ENCODE measurements at regions not wholly inside any gene's neighbourhood (a gene's known extent, or its start where the extent isn't known, plus 50 kb on each side); places are given as distances from the start of the nearest gene placed in this dataset.

DNA sequence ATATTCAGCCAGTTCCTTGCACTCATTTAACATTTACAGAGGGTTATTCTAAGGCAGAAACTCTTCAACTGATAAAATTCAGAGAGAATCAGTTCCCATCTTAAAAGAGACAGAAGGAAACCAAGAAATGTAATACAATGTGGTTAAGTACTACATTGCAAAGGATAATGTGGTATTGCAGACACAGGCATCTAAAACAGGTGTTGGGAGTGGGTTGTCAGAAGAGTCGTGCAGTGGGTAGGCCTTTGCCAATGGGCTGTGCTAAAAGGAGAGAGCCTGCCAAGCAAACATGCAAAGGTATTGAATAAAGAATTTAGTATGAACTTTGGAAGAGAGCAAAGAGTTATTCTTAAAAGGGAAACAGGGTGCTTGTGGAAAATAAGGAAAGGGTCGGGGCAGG lies 1044.4 kb upstream of the DIAPH2 start:
- no peaks in the 10 kb centered on the region for H3K79me2 ChIP-seq (ENCODE audit: low read length)
- no peaks in the 10 kb centered on the region for H3K27me3 ChIP-seq (ENCODE audit: low read length)
- H3K4me2 ChIP-seq (ENCODE audit: low read length) = no peak overlapping the region
- no peak overlapping the region for H3K9ac ChIP-seq (ENCODE audit: low read length)
- H2AFZ ChIP-seq (ENCODE audit: low read length) = no peak overlapping the region
- intact Hi-C loops (cut with micrococcal nuclease) = no loop called here
- no peaks in the 10 kb centered on the region for H3K4me1 ChIP-seq (ENCODE audit: insufficient read depth, low read length)
- TF ChIP-seq EZH2phosphoT487 (IDR thresholded peaks at IDR 0.05; ENCODE audit: borderline replicate concordance, low read length) (no peak), EZH2 (IDR thresholded peaks at IDR 0.05; ENCODE audit: low read length, unreplicated experiment) (no peak)
- TF ChIP-seq, protein P1, sequence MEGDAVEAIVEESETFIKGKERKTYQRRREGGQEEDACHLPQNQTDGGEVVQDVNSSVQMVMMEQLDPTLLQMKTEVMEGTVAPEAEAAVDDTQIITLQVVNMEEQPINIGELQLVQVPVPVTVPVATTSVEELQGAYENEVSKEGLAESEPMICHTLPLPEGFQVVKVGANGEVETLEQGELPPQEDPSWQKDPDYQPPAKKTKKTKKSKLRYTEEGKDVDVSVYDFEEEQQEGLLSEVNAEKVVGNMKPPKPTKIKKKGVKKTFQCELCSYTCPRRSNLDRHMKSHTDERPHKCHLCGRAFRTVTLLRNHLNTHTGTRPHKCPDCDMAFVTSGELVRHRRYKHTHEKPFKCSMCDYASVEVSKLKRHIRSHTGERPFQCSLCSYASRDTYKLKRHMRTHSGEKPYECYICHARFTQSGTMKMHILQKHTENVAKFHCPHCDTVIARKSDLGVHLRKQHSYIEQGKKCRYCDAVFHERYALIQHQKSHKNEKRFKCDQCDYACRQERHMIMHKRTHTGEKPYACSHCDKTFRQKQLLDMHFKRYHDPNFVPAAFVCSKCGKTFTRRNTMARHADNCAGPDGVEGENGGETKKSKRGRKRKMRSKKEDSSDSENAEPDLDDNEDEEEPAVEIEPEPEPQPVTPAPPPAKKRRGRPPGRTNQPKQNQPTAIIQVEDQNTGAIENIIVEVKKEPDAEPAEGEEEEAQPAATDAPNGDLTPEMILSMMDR (conservative IDR thresholded peaks at IDR 0.05; ENCODE audit: low read depth, low read length) = no peak
- no peak for DNase-seq
- POLR2A ChIA-PET (ENCODE audit: unreplicated experiment) = no interaction called here
- no peaks in the 10 kb centered on the region for H3K36me3 ChIP-seq (ENCODE audit: low read depth, low read length)
- no TSS peak for BruUV-seq (replicated peaks)
- H3F3A ChIP-seq (ENCODE audit: low read length, unreplicated experiment) = no peaks in the 10 kb centered on the region
- H3K27ac ChIP-seq (ENCODE audit: low read length) = no peak overlapping the region
- ATAC-seq = no peak
- no peak overlapping the region for H3K4me3 ChIP-seq (ENCODE audit: low read length)
- CTCF ChIA-PET = no interaction called here
- H3K9me2 ChIP-seq (replicated peaks; ENCODE audit: low read length) = no peaks in the 10 kb centered on the region
- H3K9me3 ChIP-seq (ENCODE audit: low read length) = no peaks in the 10 kb centered on the region
- no peaks in the 10 kb centered on the region for H4K20me1 ChIP-seq (ENCODE audit: low read length)

DNA sequence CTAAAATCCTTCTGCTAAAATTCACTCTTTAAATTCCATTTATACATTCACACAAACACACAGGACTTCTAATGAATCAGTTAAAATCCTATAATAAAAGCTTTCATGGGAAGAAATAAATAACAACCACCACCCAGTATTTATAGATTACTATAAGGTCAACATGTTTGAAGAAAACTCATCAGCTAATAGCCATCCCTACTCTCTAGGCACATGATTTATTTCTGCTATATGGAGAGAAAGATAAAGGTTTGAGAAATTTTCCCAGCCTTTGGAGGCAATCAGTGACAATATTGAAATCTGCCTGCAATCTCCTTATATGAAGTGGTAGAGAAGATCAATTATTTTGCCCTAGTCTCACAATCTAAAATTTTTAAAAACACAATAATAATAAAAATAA lies 1038.9 kb upstream of the DIAPH2 start:
- Histone ChIP-seq H3K4me1 (ENCODE audit: insufficient read depth, low read length) (no peaks in the 10 kb centered on the region), H3F3A (ENCODE audit: low read length, unreplicated experiment) (no peaks in the 10 kb centered on the region), H3K4me2 (ENCODE audit: low read length) (no peak overlapping the region), H3K9me2 (replicated peaks; ENCODE audit: low read length) (no peaks in the 10 kb centered on the region), H3K9ac (ENCODE audit: low read length) (no peak overlapping the region), H2AFZ (ENCODE audit: low read length) (no peak overlapping the region), H3K4me3 (ENCODE audit: low read length) (no peak overlapping the region), H3K9me3 (ENCODE audit: low read length) (no peaks in the 10 kb centered on the region), H3K36me3 (ENCODE audit: low read depth, low read length) (no peaks in the 10 kb centered on the region), H3K27ac (ENCODE audit: low read length) (no peak overlapping the region), H3K27me3 (ENCODE audit: low read length) (no peaks in the 10 kb centered on the region), H4K20me1 (ENCODE audit: low read length) (no peaks in the 10 kb centered on the region), H3K79me2 (ENCODE audit: low read length) (no peaks in the 10 kb centered on the region)
- intact Hi-C loops (cut with micrococcal nuclease) = no loop called here
- TF ChIP-seq EZH2phosphoT487 (IDR thresholded peaks at IDR 0.05; ENCODE audit: borderline replicate concordance, low read length) = no peak
- no peak for TF ChIP-seq EZH2 (IDR thresholded peaks at IDR 0.05; ENCODE audit: low read length, unreplicated experiment)
- TF ChIP-seq, protein P1 (conservative IDR thresholded peaks at IDR 0.05; ENCODE audit: low read depth, low read length) = no peak
- ATAC-seq (no peak), DNase-seq (no peak)
- no TSS peak for BruUV-seq (replicated peaks)
- ChIA-PET POLR2A (ENCODE audit: unreplicated experiment) (no interaction called here), CTCF (no interaction called here)

DNA sequence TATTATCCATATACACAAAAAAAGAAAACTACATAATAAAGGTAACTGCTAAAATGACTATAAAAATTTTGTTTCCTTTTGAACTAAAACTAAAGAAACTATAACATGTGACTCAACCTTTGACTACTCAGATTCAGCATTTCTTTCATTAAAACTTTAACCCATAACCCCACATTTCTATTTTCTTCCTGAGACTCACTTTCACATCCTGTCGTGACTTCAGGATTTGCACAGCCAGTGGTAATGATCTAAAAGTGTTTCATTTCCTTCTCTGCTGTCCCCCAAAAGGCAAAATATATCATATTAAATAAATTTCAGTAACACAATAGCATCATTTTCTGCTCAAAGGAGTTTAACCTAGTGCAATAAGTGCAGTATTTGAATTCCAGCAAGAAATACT lies 1022.4 kb upstream of the DIAPH2 start:
- ChIA-PET CTCF (no interaction called here), POLR2A (ENCODE audit: unreplicated experiment) (no interaction called here)
- no peak overlapping the region for H3K4me2 ChIP-seq (ENCODE audit: low read length)
- no peaks in the 10 kb centered on the region for H3K9me2 ChIP-seq (replicated peaks; ENCODE audit: low read length)
- H3K4me1 ChIP-seq (ENCODE audit: insufficient read depth, low read length) = no peaks in the 10 kb centered on the region
- intact Hi-C loops (cut with micrococcal nuclease) = no loop called here
- TF ChIP-seq, protein P1 (conservative IDR thresholded peaks at IDR 0.05; ENCODE audit: low read depth, low read length) = no peak
- no peak for TF ChIP-seq EZH2phosphoT487 (IDR thresholded peaks at IDR 0.05; ENCODE audit: borderline replicate concordance, low read length)
- TF ChIP-seq EZH2 (IDR thresholded peaks at IDR 0.05; ENCODE audit: low read length, unreplicated experiment) = no peak
- H2AFZ ChIP-seq (ENCODE audit: low read length) = no peak overlapping the region
- H3K27me3 ChIP-seq (ENCODE audit: low read length) = no peaks in the 10 kb centered on the region
- ATAC-seq (no peak), DNase-seq (no peak)
- H3F3A ChIP-seq (ENCODE audit: low read length, unreplicated experiment) = no peaks in the 10 kb centered on the region
- no peak overlapping the region for H3K4me3 ChIP-seq (ENCODE audit: low read length)
- no peaks in the 10 kb centered on the region for H3K79me2 ChIP-seq (ENCODE audit: low read length)
- no peaks in the 10 kb centered on the region for H4K20me1 ChIP-seq (ENCODE audit: low read length)
- H3K9me3 ChIP-seq (ENCODE audit: low read length) = no peaks in the 10 kb centered on the region
- BruUV-seq (replicated peaks) = no TSS peak
- H3K27ac ChIP-seq (ENCODE audit: low read length) = no peak overlapping the region
- H3K36me3 ChIP-seq (ENCODE audit: low read depth, low read length) = no peaks in the 10 kb centered on the region
- H3K9ac ChIP-seq (ENCODE audit: low read length) = no peak overlapping the region
